ENCODE measurements at regions not wholly inside any gene's neighbourhood (a gene's known extent, or its start where the extent isn't known, plus 50 kb on each side); places are given as distances from the start of the nearest gene placed in this dataset.

GRCh38 chr1:194378517-194378916 is 1192.1 kb upstream of the B3GALT2 start:
- no peak for TF ChIP-seq CTCF (IDR thresholded peaks at IDR 0.05; ENCODE audit: low read length)
- no peak for TF ChIP-seq EZH2 (IDR thresholded peaks at IDR 0.05; ENCODE audit: borderline replicate concordance, low read length)
